Spleen (tissue), 7 donors: ENCODE measurements at regions not wholly inside any gene's neighbourhood (a gene's known extent, or its start where the extent isn't known, plus 50 kb on each side); places are given as distances from the start of the nearest gene placed in this dataset.

Experiments
- CTCF ChIP-seq, 11 experiments: fragments of 200-600 bp in 7 of 11; fragments of 450-650 bp in 4 of 11; sonication (generic) in 4 of 11; IDR thresholded peaks in 8 of 11; conservative IDR thresholded peaks in 3 of 11; 1 replicate in 7 of 11; 2 replicates in 4 of 11; pipeline versions ENCODE4 v1.4.0 to v1.8.0; 2016 to 2021; ENCODE audit warnings: antibody characterized with exemption in 11 of 11, inconsistent platforms in 4 of 11, mild to moderate bottlenecking in 1 of 11
- POLR2AphosphoS5 ChIP-seq, 3 donors: sonication (generic); formaldehyde crosslinking; IDR thresholded peaks; one replicate each; pipeline ENCODE4 v1.5.1; 2017; ENCODE audit warnings: antibody characterized with exemption in 3 of 3
- donor health status: DM: no; HTN: no; CAD: no; lungs with moderate emphysema.
- donor health status: DM: no; HTN: no; CAD: no.
- donor health status: DM: no; HTN: no; CAD: no.

GRCh38 chr7:79880312-79880711 is 254.3 kb upstream of the GNAI1 start:
- no peak for TF ChIP-seq CTCF (IDR thresholded peaks at IDR 0.05 in 8 of 11, conservative IDR thresholded peaks at IDR 0.05 in 3 of 11)
- no peak for TF ChIP-seq POLR2AphosphoS5 (IDR thresholded peaks at IDR 0.05)
